ENCODE measurements at regions not wholly inside any gene's neighbourhood (a gene's known extent, or its start where the extent isn't known, plus 50 kb on each side); places are given as distances from the start of the nearest gene placed in this dataset.

GRCh38 chr4:137452799-137453198 lies 79.5 kb downstream of the PCDH18 start:
- no peaks in the 10 kb centered on the region for H3K27me3 ChIP-seq
- no peak for TF ChIP-seq CTCF (IDR thresholded peaks at IDR 0.05)
- no peak overlapping the region for H3K4me3 ChIP-seq
- H3K27ac ChIP-seq = no peak overlapping the region
- H3K4me1 ChIP-seq = peaks cover 0 to 6% (median 0%) of the 10 kb centered on the region in 4 donors
- no peaks in the 10 kb centered on the region for H3K9me3 ChIP-seq
- intact Hi-C loops (cut with DNase I; ENCODE audit: low total_unique reads) = no loop called here
- no peaks in the 10 kb centered on the region for H3K36me3 ChIP-seq
- DNase-seq = no peak

GRCh38 chr4:137451172-137451825 lies 81.0 kb downstream of the PCDH18 start:
- no peaks in the 10 kb centered on the region for H3K9me3 ChIP-seq
- intact Hi-C loops (cut with DNase I; ENCODE audit: low total_unique reads) = no loop called here
- no peaks in the 10 kb centered on the region for H3K36me3 ChIP-seq
- DNase-seq = no peak
- H3K4me1 ChIP-seq = peaks cover 0 to 6% (median 0%) of the 10 kb centered on the region in 4 donors
- H3K4me3 ChIP-seq = no peak overlapping the region
- no peak overlapping the region for H3K27ac ChIP-seq
- no peaks in the 10 kb centered on the region for H3K27me3 ChIP-seq
- no peak for TF ChIP-seq CTCF (IDR thresholded peaks at IDR 0.05)

GRCh38 chr4:137448402-137448801 lies 83.9 kb downstream of the PCDH18 start:
- Histone ChIP-seq H3K9me3 (no peaks in the 10 kb centered on the region), H3K4me1 (peaks cover 0 to 6% (median 0%) of the 10 kb centered on the region in 4 donors), H3K4me3 (no peak overlapping the region), H3K36me3 (no peaks in the 10 kb centered on the region), H3K27ac (no peak overlapping the region), H3K27me3 (no peaks in the 10 kb centered on the region)
- DNase-seq = no peak
- TF ChIP-seq CTCF (IDR thresholded peaks at IDR 0.05) = no peak
- intact Hi-C loops (cut with DNase I; ENCODE audit: low total_unique reads) = no loop called here

- no peak overlapping the region for H3K27ac ChIP-seq
- no peak for DNase-seq
- intact Hi-C loops (cut with DNase I; ENCODE audit: low total_unique reads) = no loop called here
- H3K4me3 ChIP-seq = no peak overlapping the region
- no peak for TF ChIP-seq CTCF (IDR thresholded peaks at IDR 0.05)
- peaks cover 0 to under 1% (median 0%) of the 10 kb centered on the region in 4 donors for H3K4me1 ChIP-seq
- no peaks in the 10 kb centered on the region for H3K36me3 ChIP-seq
- no peaks in the 10 kb centered on the region for H3K9me3 ChIP-seq
- H3K27me3 ChIP-seq = no peaks in the 10 kb centered on the region
Measured at GRCh38 chr4:137446071-137446470, 86.2 kb downstream of the PCDH18 start.

- Histone ChIP-seq H3K4me3 (no peak overlapping the region), H3K4me1 (no peaks in the 10 kb centered on the region), H3K27me3 (no peaks in the 10 kb centered on the region), H3K36me3 (no peaks in the 10 kb centered on the region), H3K27ac (no peak overlapping the region), H3K9me3 (no peaks in the 10 kb centered on the region)
- DNase-seq = no peak
- intact Hi-C loops (cut with DNase I; ENCODE audit: low total_unique reads) = no loop called here
- TF ChIP-seq CTCF (IDR thresholded peaks at IDR 0.05) = no peak
Measured at GRCh38 chr4:137443031-137443800, 89.1 kb downstream of the PCDH18 start.

Data from tibial artery (tissue), 4 donors.